ENCODE measurements at regions not wholly inside any gene's neighbourhood (a gene's known extent, or its start where the extent isn't known, plus 50 kb on each side); places are given as distances from the start of the nearest gene placed in this dataset.

GRCh38 chr6:139485742-139486475 lies 111.5 kb upstream of the CITED2 start:
- no peak for DNase-seq

- no peak for DNase-seq
Observed at GRCh38 chr6:139485185-139485584, 110.7 kb upstream of the CITED2 start.

- no peak for DNase-seq
Observed at GRCh38 chr6:139483079-139483478, 108.6 kb upstream of the CITED2 start.

GRCh38 chr6:139482287-139482686 lies 107.8 kb upstream of the CITED2 start:
- no peak for DNase-seq

GRCh38 chr6:139480356-139481165 lies 106.1 kb upstream of the CITED2 start:
- no peak for DNase-seq

GRCh38 chr6:139479433-139480222 lies 105.2 kb upstream of the CITED2 start:
- DNase-seq = no peak

GRCh38 chr6:139475646-139476045 lies 101.2 kb upstream of the CITED2 start:
- DNase-seq = no peak

- DNase-seq = no peak
Observed at GRCh38 chr6:139475241-139475640, 100.8 kb upstream of the CITED2 start.

- DNase-seq = no peak
Observed at GRCh38 chr6:139474145-139475108, 100.0 kb upstream of the CITED2 start.

- no peak for DNase-seq
Observed at GRCh38 chr6:139473731-139474130, 99.3 kb upstream of the CITED2 start.

- no peak for DNase-seq
Observed at GRCh38 chr6:139473231-139473701, 98.8 kb upstream of the CITED2 start.

GRCh38 chr6:139472351-139473015 lies 98.0 kb upstream of the CITED2 start:
- no peak for DNase-seq

GRCh38 chr6:139470997-139471396 lies 96.5 kb upstream of the CITED2 start:
- no peak for DNase-seq

- DNase-seq = no peak
Observed at GRCh38 chr6:139468178-139468819, 93.9 kb upstream of the CITED2 start.

GRCh38 chr6:139457476-139457875 lies 83.0 kb upstream of the CITED2 start:
- no peak for DNase-seq

- no peak for DNase-seq
Observed at GRCh38 chr6:139452148-139452876, 77.9 kb upstream of the CITED2 start.

- no peak for DNase-seq
Observed at GRCh38 chr6:139449611-139450000, 75.2 kb upstream of the CITED2 start.

- no peak for DNase-seq
Observed at GRCh38 chr6:139448998-139449610, 74.7 kb upstream of the CITED2 start.

GRCh38 chr6:139448051-139448649 lies 73.7 kb upstream of the CITED2 start:
- no peak for DNase-seq

GRCh38 chr6:139447656-139447975 lies 73.2 kb upstream of the CITED2 start:
- DNase-seq = no peak
